ENCODE measurements at regions not wholly inside any gene's neighbourhood (a gene's known extent, or its start where the extent isn't known, plus 50 kb on each side); places are given as distances from the start of the nearest gene placed in this dataset.

DNA sequence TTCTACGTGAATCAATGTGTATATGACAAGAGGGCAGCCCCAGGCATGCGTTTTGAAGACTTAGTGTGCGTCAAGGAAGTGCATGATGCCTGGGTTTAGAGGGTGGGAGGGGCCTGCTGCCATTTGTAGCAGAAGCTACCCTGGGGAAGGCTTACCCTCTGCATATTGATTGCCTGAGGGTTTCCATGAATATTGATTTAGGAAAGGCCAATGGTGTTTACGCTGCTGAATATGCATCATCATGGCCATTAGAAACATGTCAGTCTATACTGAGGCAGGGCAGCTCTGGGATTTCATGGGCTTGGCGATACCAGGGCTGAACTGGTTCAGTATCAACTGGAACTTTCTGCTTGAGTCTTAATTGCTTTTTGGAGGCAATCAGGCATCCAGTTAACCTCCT, 259.3 kb downstream of the DCDC2C start:
- DNase-seq, result no peak

- no peak for DNase-seq
Observed at GRCh38 chr2:3965211-3965610, 261.8 kb downstream of the DCDC2C start.

DNA sequence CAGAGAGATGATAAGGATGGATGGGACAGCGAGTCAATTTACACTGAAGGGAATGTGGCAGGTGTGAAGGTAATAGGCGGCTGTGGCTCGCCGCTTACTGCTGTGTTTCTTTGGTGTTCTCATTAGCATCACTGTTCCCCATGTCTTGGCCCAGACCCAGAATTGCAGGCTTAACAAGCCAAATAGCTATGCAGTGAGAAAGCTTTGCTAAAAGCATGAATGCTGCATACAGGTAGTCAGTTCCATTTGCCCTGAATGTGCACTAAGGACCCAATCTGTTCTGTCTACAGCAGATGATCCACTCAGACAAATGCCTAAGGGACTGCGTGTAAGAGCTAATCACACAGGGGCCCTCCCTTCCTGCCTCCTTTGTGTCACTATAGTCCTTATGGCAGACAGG, 262.6 kb downstream of the DCDC2C start:
- DNase-seq, result no peak

- DNase-seq, result no peak
Observed at GRCh38 chr2:3966470-3966869, 263.1 kb downstream of the DCDC2C start.

GRCh38 chr2:3968736-3969135, 265.4 kb downstream of the DCDC2C start:
- no peak for DNase-seq

DNA sequence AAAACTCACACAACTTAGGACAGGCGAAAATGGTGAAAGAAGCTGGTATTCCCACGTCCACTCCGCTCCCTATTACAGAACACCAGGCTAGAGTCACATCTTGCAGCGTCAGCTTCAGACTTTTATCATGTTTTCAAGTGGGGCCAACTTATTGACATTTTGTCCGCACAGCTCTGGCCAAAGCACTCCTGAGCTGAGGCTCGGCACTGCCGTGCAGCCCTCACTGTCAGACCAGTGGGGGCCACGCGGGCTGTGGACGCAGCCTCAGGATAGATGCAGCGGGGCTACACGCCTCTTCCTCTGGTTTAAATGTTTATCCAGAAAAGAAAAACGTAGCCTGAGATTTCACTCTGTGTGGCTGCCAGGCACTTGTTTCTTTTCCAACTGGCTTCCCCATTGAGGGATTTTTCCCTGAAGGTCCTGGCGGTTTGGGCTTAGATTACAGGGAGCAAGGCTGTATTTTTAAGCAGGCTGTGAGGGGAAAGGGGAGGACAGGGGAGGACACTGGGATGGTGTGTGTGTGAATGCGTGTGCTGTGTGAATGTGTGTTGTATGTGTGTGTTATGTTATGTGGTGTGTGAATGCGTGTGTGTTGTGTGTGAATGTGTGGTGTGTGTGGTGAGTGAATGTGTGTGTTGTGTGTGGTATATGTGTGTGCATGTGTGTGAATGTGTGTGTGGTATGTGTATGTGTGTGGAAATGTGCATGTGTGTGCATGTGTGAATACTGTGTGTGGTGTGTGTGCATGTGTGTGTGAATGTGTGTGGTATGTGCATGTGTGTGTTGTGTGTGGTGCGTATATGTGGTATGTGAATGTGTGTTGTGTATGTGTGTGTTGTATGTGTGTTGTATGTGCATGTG, 267.6 kb downstream of the DCDC2C start:
- DNase-seq, result no peak

DNA sequence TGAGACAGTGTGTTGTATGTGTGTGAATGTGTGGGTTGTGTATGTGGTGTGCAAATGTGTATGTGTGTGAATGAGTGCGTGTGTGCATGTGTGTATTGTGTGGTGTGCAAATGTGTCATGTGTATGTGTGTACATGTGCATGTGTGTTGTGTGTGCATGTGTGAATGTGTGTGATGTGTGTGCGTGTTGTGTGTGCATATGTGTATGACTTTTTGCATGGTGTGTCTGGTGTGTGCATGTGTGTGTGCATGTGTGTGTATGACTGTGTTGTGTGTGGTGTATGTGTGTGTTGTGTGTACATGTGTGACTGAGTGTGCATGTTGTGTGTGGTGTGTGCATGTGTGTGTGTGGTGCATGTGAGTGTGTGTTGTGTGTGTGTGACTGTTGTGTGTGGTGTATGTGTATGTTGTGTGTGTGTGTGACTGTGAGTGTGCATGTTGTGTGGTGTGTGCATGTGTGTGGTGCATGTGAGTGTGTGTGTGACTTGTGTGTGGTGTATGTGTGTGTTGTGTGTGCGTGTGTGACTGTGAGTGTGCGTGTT, 268.3 kb downstream of the DCDC2C start:
- DNase-seq, result no peak

- DNase-seq, result no peak
Observed at GRCh38 chr2:3972377-3972776, 269.0 kb downstream of the DCDC2C start.

GRCh38 chr2:3974765-3975164, 271.4 kb downstream of the DCDC2C start:
- DNase-seq, result no peak

DNA sequence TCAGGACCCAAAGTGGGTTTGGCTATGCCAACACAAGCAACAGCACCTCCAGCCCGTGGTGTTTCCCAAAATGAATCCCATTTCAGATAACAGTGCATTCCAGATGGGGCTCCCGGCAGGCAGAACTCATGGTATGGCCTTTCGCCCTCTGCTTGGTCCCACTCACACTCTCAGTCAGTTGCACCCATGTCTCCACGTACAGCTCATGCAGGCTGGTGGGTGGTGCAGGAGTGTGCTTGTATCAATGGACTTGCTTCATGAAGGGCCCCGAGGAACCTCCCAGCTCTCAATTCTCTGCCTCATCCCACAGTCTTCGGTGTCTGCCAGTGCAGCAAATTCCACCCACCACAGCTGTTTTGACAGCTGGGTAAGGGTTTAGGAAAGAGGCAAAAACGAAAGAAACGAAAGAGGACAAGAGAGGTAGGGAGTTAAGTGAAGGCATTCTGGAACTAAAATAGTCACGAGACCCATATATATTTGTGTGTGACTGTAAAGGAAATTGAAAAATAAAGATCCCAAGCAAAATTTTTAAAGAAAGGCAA, 278.1 kb downstream of the DCDC2C start:
- no peak for DNase-seq

DNA sequence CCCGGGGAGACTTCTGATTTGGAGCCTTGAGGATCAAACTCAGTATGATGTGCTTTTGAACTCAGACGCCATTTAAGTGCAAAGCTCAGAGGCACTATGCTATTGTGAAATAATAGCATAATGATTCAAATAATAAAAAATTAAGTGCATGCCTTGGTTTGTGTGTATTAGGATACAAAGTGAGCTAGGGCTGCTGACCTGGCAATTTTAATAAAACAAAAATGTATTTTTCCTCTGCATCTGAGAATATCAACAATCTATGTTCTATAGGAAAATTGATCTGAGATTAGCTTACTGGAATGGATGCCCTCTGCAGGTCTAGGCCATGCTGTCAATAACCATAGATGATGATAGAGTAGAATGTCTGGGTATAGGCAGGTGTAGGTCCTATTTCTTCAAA, 278.8 kb downstream of the DCDC2C start:
- DNase-seq, result no peak

- no peak for DNase-seq
Observed at GRCh38 chr2:3986063-3986462, 282.7 kb downstream of the DCDC2C start.

DNA sequence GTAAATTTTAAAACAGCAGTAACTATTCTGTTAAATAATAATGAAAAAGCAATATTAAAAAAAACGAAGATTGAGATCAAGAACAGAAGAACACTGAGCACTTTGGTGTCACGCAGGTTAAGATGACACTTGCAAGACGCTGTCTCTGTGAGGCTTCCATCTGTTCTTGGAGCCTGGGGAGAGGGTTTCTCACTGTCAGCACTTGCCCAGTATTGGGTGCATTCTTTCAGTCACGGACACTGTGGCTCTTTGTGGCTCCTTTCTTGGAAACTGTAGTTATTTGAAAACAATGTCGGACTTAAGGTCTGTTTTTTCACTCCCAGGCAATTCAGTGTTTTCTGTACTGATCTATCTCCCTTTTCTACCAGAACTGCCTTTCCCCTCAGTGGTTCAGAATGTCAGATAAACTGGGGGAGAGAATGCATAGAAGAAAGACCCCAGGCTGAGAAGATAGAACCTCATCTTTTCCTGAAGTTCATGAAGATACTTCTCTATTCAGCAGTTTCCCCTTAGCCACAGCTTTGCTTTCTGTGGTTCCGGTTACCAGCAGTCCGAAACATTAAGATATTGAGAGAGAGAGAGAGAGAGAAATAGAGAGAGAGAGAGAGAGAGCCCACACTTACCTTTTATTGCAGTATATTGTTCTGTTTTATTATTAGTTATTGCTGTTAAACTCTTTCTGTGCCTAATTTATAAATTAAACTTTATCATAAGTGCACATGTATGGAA, 283.3 kb downstream of the DCDC2C start:
- DNase-seq, result no peak

DNA sequence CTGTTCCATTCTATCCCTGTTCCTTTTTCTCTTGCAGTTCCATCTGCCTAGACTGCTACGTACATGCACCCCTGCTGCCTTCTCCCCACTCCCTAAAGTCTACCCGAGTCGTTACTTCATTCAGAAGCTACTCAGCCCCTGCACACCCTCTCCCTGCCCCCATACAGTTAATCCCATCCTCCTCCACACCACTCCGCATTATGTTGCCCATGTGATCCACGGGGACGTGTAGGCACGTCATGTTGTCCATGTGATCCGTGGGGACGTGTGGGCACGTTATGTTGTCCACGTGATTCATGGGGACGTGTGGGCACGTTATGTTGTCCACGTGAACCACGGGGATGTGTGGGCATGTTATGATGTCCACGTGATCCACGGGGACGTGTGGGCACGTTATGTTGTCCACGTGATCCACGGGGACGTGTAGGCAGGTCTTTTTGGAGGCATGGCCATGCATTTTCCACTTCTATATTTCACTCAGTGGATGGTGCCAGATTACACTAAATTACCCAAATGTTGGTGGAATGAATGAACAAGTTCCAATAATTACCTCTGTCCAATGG, 299.5 kb downstream of the DCDC2C start:
- DNase-seq, result no peak

DNA sequence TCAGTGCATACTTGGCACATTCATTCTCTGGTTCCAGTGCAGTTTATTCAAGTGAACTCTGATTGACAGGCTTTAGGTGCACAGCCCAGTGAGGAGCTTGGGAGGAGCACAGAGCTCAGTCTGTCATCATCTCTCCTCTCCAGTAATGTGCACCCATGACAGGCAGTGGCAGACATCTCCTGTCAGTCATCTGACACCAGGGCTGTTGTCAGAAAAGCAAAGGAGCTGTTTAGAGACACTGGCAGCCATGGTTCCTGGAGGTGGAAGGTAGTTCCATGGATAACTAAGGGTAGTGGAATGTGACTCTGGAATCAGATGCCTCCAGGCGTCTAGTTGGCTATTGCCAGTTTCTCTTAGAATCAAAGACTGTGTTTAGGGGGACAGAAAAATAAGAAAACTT, 308.8 kb downstream of the DCDC2C start:
- DNase-seq, result no peak

GRCh38 chr2:4018535-4018934, 315.2 kb downstream of the DCDC2C start:
- no peak for DNase-seq

DNA sequence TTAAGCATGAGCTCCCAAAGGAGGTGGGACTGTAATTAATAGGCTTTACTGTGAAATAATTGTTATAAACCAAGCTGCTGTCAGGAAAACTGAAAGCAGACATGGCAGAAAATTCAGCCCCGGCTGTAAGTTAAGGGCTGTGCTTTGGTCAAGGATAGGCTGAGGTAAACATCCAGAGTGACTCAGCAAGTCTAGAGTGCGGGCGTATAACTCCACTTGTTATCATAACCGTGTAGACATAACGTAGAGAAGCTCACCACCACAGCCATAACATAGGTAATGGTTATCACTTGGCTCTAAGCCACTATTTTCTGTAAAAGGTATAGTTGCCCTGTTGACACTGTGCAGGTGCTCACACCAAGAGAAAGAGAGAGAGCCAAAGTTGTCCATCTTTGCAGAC, 316.8 kb downstream of the DCDC2C start:
- DNase-seq, result no peak

- no peak for DNase-seq
Observed at GRCh38 chr2:4020649-4021048, 317.3 kb downstream of the DCDC2C start.

DNA sequence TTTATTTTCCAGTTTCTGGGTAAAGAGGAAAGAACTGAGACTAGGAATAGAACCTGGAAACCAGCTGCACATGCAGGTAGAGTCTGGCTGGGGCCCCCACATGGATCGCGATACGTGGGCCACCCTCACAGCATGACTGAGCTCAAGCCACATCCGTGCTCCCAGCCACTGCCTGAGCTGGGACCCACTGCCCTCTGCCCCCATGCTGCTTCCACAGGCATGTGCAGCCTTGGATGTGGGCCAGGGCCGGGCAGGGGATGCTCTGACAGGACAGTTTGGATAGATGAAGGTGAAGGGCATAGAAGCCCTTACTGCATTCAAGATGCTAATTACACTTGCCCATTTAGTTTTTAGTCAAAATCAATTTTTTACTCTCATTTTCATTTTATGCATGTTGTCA, 321.2 kb downstream of the DCDC2C start:
- no peak for DNase-seq

DNA sequence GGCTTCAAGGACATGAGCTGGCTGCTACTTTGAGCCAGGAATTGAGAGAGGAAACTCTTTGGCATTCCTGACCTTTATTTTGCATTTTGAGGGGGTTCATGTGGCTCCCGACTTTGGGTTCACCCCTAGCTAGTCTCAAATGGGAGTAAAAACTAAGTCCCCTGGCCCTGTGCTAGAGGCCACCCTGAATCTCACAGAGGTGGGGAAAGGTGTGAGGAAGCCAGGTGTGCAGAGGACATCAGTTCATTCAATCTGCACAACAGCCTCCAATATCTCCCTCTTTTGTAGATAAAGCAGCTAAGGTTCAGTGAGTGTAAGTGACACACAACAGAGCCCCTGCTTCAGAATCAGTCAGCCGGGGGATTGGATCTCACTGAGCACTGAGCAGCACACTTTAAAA, 325.7 kb downstream of the DCDC2C start:
- no peak for DNase-seq

DNA sequence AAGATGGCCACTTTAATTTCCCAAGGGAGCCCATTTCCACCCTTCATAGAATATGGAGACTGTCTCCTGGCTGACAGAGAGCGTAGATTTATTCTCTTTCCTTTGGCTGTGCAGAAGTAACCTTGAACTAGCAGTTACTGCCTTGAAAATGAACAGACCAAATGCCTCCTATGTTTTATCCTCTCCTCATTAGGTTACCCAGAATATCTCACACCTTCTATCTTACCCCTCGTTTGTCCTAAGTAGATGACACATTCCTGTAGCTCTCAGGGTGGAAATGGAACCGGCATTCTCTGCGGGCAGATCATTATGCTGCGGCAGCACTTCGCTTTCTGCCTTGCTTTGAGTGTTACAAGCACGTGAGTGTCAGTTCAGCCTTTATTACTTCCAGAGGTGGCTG, 336.5 kb downstream of the DCDC2C start:
- DNase-seq, result no peak

GRCh38 chr2:4047961-4048891, 344.9 kb downstream of the DCDC2C start:
- peak; percentile 59 for DNase-seq
